ENCODE measurements at regions not wholly inside any gene's neighbourhood (a gene's known extent, or its start where the extent isn't known, plus 50 kb on each side); places are given as distances from the start of the nearest gene placed in this dataset.
"Not testable (repeated sequence)": the region's sequence is repeated elsewhere in the genome, so short reads cannot be mapped to it uniquely, and the experiment has no call there.

GRCh38 chr5:109538692-109539091 is 128.9 kb upstream of the PJA2 start:
- not testable (repeated sequence) for TF ChIP-seq CTCF (conservative IDR thresholded peaks at IDR 0.05; ENCODE audit: low read depth, low read length); EZH2 (IDR thresholded peaks at IDR 0.05; ENCODE audit: borderline replicate concordance, low read depth, low read length, poor library complexity, severe bottlenecking)
